ENCODE measurements at regions not wholly inside any gene's neighbourhood (a gene's known extent, or its start where the extent isn't known, plus 50 kb on each side); places are given as distances from the start of the nearest gene placed in this dataset.
"Not testable (repeated sequence)": the region's sequence is repeated elsewhere in the genome, so short reads cannot be mapped to it uniquely, and the experiment has no call there.

GRCh38 chr6:134778431-134778830 is 171.5 kb downstream of the ALDH8A1 start:
- no peak for DNase-seq

GRCh38 chr6:134774201-134774638 is 175.7 kb downstream of the ALDH8A1 start:
- no peak for DNase-seq

GRCh38 chr6:134772671-134773360 is 177.1 kb downstream of the ALDH8A1 start:
- DNase-seq = no peak

- DNase-seq = no peak
Observed at GRCh38 chr6:134768931-134769330, 181.0 kb downstream of the ALDH8A1 start.

GRCh38 chr6:134766497-134766896 is 183.4 kb downstream of the ALDH8A1 start:
- no peak for DNase-seq

- no peak for DNase-seq
Observed at GRCh38 chr6:134764741-134765140, 185.2 kb downstream of the ALDH8A1 start.

- not testable (repeated sequence) for DNase-seq
Observed at GRCh38 chr6:134763575-134763974, 186.3 kb downstream of the ALDH8A1 start.

GRCh38 chr6:134758621-134759020 is 191.3 kb downstream of the ALDH8A1 start:
- no peak for DNase-seq

GRCh38 chr6:134757911-134758361 is 192.0 kb downstream of the ALDH8A1 start:
- DNase-seq = no peak

GRCh38 chr6:134756374-134757025 is 193.4 kb downstream of the ALDH8A1 start:
- DNase-seq = no peak

GRCh38 chr6:134754013-134754690 is 195.7 kb downstream of the ALDH8A1 start:
- DNase-seq = no peak

- DNase-seq = no peak
Observed at GRCh38 chr6:134753001-134753400, 196.9 kb downstream of the ALDH8A1 start.

GRCh38 chr6:134752445-134752844 is 197.5 kb downstream of the ALDH8A1 start:
- DNase-seq = no peak

- DNase-seq = no peak
Observed at GRCh38 chr6:134750669-134751068, 199.2 kb downstream of the ALDH8A1 start.

- DNase-seq = no peak
Observed at GRCh38 chr6:134748484-134748883, 201.4 kb downstream of the ALDH8A1 start.

- not testable (repeated sequence) for DNase-seq
Observed at GRCh38 chr6:134747197-134747596, 202.7 kb downstream of the ALDH8A1 start.

GRCh38 chr6:134746140-134746539 is 203.8 kb downstream of the ALDH8A1 start:
- no peak for DNase-seq

- not testable (repeated sequence) for DNase-seq
Observed at GRCh38 chr6:134745192-134745591, 204.7 kb downstream of the ALDH8A1 start.

- DNase-seq = no peak
Observed at GRCh38 chr6:134744301-134744700, 205.6 kb downstream of the ALDH8A1 start.

- DNase-seq = no peak
Observed at GRCh38 chr6:134741200-134741536, 208.7 kb downstream of the ALDH8A1 start.

GRCh38 chr6:134740473-134741199 is 209.3 kb downstream of the ALDH8A1 start:
- no peak for DNase-seq

- no peak for DNase-seq
Observed at GRCh38 chr6:134740027-134740373, 209.9 kb downstream of the ALDH8A1 start.

- DNase-seq = no peak
Observed at GRCh38 chr6:134739299-134740026, 210.4 kb downstream of the ALDH8A1 start.

All from hematopoietic multipotent progenitor cell treated with erythropoietin and hydrocortisone succinate and interleukin-3 and kit ligand, for 6 days (in vitro differentiated cells).